Head of caudate nucleus (tissue), 42 donors: ENCODE measurements at regions not wholly inside any gene's neighbourhood (a gene's known extent, or its start where the extent isn't known, plus 50 kb on each side); places are given as distances from the start of the nearest gene placed in this dataset.

Experiments
- DNase-seq, 42 donors: peaks; one replicate each; pipeline versions ENCODE4 v3.0.0 to v3.0.0-alpha.2; 2020 to 2021; ENCODE audit warnings: mixed read lengths in 7 of 42
- intact Hi-C: fragments of 100-400 bp; cut with DNase I; formaldehyde crosslinking; loops from one replicate; pipeline ENCODE4 v1.15.0; 2022

DNA sequence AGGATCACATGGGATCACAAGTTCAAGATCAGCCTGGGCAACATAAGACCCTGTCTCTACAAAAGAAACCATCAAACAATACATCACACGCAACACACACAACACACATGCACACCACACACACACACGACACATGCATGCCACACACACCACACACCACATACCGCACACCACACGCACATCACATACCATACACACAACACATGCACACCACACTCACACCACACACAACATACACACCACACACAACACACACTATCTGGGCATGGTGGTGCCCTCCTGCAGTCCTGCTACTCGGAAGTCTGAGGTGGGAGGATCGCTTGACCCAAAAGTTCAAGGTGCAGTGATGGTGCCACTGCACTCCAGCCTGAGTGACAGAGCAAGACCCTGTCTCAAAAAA is 198.3 kb downstream of the USP12 start:
- intact Hi-C loops = no loop called here
- no peak for DNase-seq

GRCh38 chr13:26971990-26972887 is 199.4 kb downstream of the USP12 start:
- intact Hi-C loops = no loop called here
- DNase-seq = peak in 12 of 42 donors; percentile 11 to 46 (median 28)

DNA sequence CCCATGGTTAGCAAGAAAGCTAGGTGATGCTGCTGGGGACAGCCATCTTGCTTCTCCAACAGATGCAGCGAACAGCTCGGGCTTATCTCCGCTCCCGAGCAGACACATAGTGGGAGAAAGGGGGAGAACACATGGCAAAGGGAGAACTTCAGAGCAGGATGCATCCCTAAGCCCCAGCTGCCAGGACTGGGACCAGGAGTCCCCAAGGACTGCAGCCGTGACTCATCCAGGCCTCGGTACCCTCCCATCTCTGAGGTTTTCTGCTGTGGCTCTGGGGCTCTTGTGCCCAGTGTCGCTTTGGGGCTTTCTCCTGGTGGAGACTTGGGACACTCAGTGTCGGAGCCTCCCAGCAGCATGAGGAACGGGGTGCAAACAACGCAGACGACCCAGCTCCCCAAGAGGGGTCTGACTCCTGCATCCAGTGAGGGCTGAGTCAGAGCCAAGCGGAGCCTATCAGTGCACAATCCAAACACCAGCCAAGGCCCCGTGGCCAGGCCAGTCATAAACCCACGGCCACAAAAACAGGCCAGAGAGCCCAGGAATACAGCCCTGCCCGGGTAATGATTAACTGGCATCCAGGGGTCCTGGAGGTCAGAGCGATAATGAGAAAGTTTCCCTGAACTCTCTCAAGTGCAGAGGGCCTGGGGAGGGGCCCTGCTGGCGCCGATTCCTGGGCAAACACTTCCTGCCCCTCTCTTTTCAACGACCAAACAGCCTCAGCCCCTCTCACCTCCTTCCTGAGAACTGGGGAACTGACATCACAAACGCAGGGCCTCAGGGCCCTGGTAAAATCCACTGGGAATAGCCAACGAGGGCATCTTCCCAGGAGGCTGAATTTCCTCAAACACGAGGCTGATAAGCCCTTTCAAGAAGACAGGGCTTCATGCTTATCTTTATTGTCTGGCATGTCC is 202.9 kb downstream of the USP12 start:
- DNase-seq = no peak
- intact Hi-C loops = no loop called here

DNA sequence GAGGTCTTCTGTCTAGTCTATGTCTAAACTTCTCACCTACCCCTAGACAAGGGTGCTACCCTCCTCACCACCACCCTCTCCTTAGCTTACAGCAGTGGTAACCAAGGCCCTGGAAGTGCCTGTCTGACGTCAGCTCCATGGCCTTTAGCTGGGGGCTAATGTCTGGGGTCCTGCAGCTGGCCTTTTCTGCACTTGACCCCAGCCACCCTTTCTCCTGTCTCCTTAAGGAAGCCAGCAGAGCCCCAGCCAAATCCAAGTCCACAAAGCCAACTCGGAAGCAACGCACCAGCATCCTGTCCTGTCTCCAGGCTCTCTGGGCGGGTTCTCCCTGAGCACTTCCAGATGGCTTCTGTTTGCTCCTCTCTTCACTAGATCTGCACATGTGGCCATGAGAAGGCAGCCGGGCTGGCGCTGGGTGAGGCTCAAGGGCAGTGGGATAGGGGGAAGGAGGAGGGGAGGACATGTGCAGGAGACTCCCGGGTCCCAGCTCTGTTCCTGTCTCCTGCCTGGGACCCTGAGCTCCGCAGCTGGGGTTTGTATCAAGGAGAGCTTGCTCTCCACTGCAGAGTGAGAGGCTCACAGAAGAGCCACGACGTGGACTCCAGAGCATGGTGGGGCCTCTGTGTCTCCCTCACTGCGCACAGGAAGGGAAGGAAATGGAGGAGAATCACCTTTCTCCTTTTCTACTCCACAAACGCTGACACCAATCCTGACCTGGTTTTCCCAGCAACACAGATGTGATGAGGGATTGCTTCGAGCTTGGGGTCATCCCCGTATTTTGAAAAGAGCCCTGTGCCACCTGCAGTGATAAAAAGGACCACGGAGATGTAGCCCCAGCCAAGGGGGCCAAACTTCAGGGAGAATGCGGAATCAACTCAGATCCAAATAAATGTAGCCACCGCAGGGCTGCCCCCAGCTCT is 204.2 kb downstream of the USP12 start:
- no peak for DNase-seq
- intact Hi-C loops = no loop called here

DNA sequence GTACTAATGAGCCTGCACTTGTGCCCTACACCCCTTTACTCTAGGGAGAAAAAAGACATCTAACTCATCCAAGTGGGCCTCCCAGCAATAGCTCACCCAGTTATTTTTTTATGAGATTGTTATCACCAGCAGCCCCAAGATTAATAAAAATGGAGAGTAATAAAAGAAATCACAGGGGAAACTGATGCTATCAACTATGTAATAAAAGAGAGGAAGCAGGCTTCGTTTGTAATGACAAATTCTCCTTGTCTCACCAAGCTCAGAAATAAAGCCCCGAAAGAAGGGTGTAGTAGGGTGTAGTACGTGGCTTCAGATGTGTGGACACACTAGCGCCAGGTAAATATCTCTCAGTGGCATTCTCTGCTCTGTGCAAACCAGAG is 204.9 kb downstream of the USP12 start:
- intact Hi-C loops = no loop called here

DNA sequence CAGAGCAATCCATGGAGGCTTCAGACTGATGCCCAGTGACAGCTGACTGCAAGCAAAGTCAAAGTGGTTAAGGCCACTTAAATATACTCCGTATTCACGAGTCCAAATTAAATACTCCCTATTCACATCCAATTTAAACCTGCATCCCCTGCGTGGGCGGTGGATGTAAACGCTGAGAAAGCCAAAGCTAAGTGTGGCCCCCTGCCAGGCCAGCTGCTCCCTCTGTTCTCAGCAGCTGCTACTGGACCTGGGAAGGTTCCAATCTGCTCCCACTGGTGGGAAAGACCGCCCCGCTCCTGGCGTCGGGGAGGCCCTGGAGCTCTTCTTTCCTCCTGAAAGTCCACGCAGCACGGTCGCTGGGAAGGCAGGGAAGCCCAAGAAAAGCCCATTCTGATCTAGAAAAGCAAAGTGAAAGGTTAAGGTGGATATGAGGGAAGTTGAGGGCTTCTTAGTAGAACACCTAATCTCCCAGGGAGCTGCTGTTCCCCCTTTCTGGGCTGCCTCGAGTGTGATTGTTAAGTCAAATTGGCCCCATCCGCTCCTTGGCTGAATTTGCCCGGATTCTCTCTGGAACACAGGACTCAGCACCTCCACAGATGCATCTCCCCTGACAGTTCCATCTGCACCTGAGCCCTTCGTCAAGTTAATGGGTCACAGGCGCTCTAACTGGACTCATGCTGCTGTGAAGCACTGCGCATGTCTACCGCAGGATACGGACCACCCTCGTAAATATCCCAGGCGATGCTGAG is 205.5 kb downstream of the USP12 start:
- intact Hi-C loops = no loop called here

More for the DNA sequence above, 204.9 kb downstream of the USP12 start:
- DNase-seq = no peak

GRCh38 chr13:26964278-26965250 is 204.0 kb upstream of the GPR12 start:
- peak in 2 of 42 donors; percentile 10 to 21 for DNase-seq
- intact Hi-C loops = no loop called here

More for the DNA sequence above, 205.5 kb downstream of the USP12 start:
- peak in 22 of 42 donors; percentile 7 to 61 (median 26) for DNase-seq

DNA sequence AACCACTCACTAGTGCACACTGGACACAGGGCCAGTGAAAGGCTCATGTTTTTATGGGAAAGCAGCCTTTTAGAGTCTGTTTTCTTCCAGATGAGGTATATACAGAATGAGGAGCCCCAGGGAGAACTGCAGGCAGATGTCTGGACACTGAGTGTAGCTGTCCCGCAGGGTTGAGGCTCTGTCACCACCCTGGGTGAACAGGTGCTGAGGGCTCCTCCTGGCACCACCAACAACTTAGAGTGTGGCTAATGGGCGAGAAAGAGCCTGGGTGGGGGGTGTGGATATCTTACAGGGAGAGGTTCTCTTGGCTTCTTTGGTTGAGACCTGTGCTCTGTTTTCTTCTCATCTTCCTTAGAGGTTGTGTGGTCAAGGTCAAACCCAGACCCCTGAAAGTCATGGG is 202.1 kb upstream of the GPR12 start:
- intact Hi-C loops = no loop called here
- DNase-seq = no peak

GRCh38 chr13:26961890-26962615 is 201.5 kb upstream of the GPR12 start:
- intact Hi-C loops = no loop called here

DNA sequence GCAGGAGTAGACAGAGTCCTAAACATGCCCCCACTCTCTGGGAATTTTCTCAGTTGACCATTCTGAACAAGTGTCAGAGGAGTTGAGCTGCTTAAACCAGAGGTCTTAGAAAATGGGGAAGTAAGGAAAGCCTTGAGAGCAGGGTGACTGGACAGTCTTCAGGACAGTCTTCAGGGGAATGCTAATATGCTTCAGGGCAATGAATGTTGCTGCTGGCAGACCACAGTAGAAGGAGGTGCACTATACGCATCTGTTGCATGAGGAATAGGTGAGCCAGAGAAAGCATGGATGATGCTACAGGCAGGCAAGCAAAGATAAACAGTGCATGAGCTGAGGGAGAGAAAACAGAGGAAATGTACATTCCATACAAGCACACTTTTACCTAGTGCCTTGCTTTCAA is 196.6 kb upstream of the GPR12 start:
- no peak for DNase-seq

More at GRCh38 chr13:26961890-26962615, 201.5 kb upstream of the GPR12 start:
- DNase-seq = no peak

DNA sequence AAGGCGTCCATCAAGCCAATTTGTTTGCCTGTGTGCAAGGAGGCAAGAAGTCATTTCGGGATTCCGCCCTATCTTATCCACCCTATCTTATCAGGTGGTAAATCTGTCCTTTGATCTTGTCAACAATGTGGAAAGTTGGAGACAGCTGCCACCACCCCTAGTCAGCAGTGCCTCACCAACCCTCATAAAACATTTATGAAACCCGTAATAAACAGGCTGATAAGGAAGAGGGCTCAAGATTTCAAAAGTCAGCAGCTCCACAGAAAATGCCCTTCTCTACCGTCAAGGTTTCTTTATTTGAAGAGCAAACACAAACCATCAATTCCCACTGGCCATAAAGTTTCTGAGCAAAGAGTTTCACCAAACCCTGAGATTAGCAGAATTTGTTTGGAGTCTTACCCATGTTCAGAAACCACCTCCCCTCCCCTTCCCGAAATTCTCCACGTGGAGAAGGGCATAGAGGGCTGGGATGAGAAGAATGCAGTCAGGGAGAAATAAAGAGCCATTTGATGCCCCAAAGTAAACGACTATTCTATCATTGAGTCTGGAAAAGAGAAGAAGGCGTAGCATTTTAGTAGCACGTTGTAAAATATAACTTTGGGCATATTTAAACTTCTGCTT is 196.0 kb upstream of the GPR12 start:
- intact Hi-C loops = no loop called here
- no peak for DNase-seq

More for the DNA sequence above, 196.6 kb upstream of the GPR12 start:
- intact Hi-C loops = no loop called here

GRCh38 chr13:26954976-26955375 is 194.4 kb upstream of the GPR12 start:
- no peak for DNase-seq
- intact Hi-C loops = no loop called here

GRCh38 chr13:26953291-26953690 is 192.7 kb upstream of the GPR12 start:
- intact Hi-C loops = no loop called here

GRCh38 chr13:26952551-26953143 is 192.1 kb upstream of the GPR12 start:
- DNase-seq = no peak
- intact Hi-C loops = no loop called here

More at GRCh38 chr13:26953291-26953690, 192.7 kb upstream of the GPR12 start:
- DNase-seq = no peak

GRCh38 chr13:26951581-26952177 is 191.1 kb upstream of the GPR12 start:
- DNase-seq = no peak
- intact Hi-C loops = no loop called here
